ENCODE measurements at regions not wholly inside any gene's neighbourhood (a gene's known extent, or its start where the extent isn't known, plus 50 kb on each side); places are given as distances from the start of the nearest gene placed in this dataset.

DNA sequence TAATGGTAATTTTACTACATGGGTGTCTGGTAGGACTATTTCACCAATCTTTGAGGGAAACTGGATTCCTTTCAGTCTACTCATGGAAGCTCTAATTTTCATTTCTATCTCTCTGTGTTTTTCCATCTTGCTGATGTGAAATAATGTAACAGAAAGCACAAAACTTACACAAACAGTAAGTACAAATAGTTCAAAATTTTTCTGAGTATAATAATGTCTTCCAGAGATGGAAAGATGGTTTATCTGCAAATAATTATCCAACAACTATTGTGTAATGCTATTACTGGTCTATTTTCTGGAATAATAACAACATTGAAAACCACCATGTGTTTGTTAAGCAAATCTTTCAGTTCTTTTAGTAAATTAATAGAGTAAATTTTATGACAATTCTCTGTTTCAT lies 565.8 kb upstream of the MGMT start:
- TF ChIP-seq CTCF (conservative IDR thresholded peaks at IDR 0.05): no peak
- DNase-seq (ENCODE audit: low read depth, low spot score): no peak
- no peak overlapping the region for H3K27ac Mint-ChIP-seq (ENCODE audit: unreplicated experiment)
- H3K4me3 Mint-ChIP-seq: no peak overlapping the region
- H3K36me3 Mint-ChIP-seq (ENCODE audit: low read depth): no peaks in the 10 kb centered on the region
- peaks cover 13% of the 10 kb centered on the region for H3K4me1 Mint-ChIP-seq
- H3K9me3 Mint-ChIP-seq: no peaks in the 10 kb centered on the region
- peaks cover 4% of the 10 kb centered on the region for H3K27me3 Mint-ChIP-seq (ENCODE audit: low read depth)

DNA sequence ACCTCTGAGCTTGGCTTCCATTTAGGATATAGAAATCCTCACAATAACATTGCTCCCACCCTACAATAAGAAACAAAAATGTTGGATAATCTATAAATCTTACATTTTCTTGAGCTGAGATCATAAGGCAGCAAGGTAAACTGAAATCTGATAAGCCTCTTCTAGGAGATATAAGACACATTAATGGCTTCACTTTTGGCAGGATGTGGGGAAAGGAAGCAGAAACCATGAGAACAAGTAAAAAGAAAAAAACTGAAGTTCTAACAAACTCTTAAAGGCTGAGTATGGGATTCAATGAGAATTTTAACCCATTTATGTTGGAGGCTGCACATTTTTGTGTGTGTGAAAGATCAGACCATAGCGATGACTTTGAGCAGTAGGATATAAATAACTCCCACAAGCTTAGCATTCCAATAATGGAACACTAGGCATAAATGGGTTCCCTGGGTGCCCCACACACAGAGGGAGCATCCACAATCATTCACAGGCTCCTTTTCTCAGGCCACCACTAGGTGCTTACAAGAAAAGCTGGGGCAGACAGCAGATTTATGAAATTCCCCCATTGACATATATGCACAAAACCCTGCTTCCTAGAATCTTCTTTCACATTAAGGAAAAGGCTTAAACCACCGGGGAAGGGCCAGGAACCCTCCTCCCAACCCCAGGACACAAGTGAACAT lies 564.9 kb upstream of the MGMT start:
- Mint-ChIP-seq H3K36me3 (ENCODE audit: low read depth) (no peaks in the 10 kb centered on the region), H3K27me3 (ENCODE audit: low read depth) (peaks cover under 1% of the 10 kb centered on the region), H3K27ac (ENCODE audit: unreplicated experiment) (no peak overlapping the region), H3K4me3 (no peak overlapping the region), H3K4me1 (peaks cover 9% of the 10 kb centered on the region), H3K9me3 (no peaks in the 10 kb centered on the region)
- TF ChIP-seq CTCF (conservative IDR thresholded peaks at IDR 0.05): no peak
- DNase-seq (ENCODE audit: low read depth, low spot score): no peak

DNA sequence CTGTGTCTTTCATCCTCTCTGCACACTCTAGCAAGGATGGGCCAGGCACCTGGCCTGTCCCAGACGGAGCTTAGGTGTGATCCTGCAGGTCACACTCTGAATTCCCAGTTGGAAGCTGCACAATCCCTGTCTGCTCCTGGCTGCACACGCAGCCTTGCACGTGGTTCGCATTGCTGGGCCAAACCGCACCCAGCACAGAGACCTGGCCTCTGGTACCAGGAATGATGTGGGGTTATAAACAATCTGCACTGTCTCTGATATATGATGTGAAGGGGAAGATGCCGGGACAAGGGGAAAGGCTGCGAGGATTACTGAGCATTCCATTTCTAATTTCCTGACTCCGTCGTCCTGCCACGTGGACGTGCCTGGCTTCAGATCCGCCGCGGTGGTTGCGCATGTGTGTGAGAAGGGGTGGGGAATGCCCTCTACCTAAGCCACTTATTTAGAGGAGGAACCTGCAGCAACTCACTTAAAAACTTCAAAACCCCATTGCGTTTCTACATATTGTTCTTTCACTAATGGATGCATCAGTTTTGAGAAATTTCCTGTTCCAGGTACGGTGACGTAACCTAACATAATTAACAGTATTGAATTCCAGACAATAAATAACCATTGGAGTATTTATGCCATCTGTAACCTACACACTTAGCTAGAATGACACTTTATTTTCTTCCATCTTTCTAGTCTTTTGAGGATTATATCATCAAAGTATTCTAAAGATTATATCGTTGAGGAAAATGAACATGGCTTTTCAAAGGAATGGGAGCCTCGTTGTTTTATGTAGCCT lies 559.7 kb upstream of the MGMT start:
- no peak overlapping the region for H3K4me3 Mint-ChIP-seq

DNA sequence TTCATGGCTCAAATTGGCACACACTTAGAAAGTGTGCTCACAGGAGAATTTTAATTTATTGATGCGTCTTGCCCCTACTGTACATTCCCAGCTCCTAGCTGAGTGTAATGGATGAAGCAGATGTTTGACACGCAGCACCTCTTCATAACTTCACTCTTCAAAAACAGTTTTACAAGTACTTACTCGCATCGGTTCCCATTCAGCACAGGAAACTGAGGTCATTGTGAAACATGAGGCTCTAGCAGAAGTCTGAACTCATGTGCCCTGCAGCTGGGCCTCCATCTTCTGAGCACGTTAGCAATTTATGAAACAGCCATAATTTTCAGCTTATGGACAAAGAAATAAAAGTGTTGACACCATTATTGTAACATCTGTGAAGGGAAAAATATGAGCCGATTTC lies 558.9 kb upstream of the MGMT start:
- no peak overlapping the region for H3K27ac Mint-ChIP-seq (ENCODE audit: unreplicated experiment)
- H3K4me1 Mint-ChIP-seq: peaks cover 10% of the 10 kb centered on the region
- no peaks in the 10 kb centered on the region for H3K9me3 Mint-ChIP-seq
- H3K36me3 Mint-ChIP-seq (ENCODE audit: low read depth): no peaks in the 10 kb centered on the region
- no peak for TF ChIP-seq CTCF (conservative IDR thresholded peaks at IDR 0.05)
- H3K4me3 Mint-ChIP-seq: no peak overlapping the region
- H3K27me3 Mint-ChIP-seq (ENCODE audit: low read depth): no peaks in the 10 kb centered on the region
- no peak for DNase-seq (ENCODE audit: low read depth, low spot score)

More for the DNA sequence above, 559.7 kb upstream of the MGMT start:
- Mint-ChIP-seq H3K27me3 (ENCODE audit: low read depth) (no peaks in the 10 kb centered on the region), H3K27ac (ENCODE audit: unreplicated experiment) (no peak overlapping the region), H3K9me3 (no peaks in the 10 kb centered on the region), H3K36me3 (ENCODE audit: low read depth) (no peaks in the 10 kb centered on the region), H3K4me1 (peaks cover 10% of the 10 kb centered on the region)
- TF ChIP-seq CTCF (conservative IDR thresholded peaks at IDR 0.05): no peak
- DNase-seq (ENCODE audit: low read depth, low spot score): no peak

GRCh38 chr10:128908499-128908898 lies 558.5 kb upstream of the MGMT start:
- Mint-ChIP-seq H3K4me3 (no peak overlapping the region), H3K27ac (ENCODE audit: unreplicated experiment) (no peak overlapping the region), H3K36me3 (ENCODE audit: low read depth) (no peaks in the 10 kb centered on the region), H3K27me3 (ENCODE audit: low read depth) (no peaks in the 10 kb centered on the region), H3K4me1 (peaks cover 10% of the 10 kb centered on the region), H3K9me3 (no peaks in the 10 kb centered on the region)
- no peak for DNase-seq (ENCODE audit: low read depth, low spot score)
- no peak for TF ChIP-seq CTCF (conservative IDR thresholded peaks at IDR 0.05)

Measured in neural crest cell (in vitro differentiated cells).